ENCODE measurements at regions not wholly inside any gene's neighbourhood (a gene's known extent, or its start where the extent isn't known, plus 50 kb on each side); places are given as distances from the start of the nearest gene placed in this dataset.

- Histone ChIP-seq H3K27ac (no peak overlapping the region), H3K36me3 (no peaks in the 10 kb centered on the region), H3K9me3 (no peaks in the 10 kb centered on the region), H3K27me3 (peaks cover 0 to 47% of the 10 kb centered on the region in 2 donors), H3K4me3 (no peak overlapping the region), H3K4me1 (no peaks in the 10 kb centered on the region)
- TF ChIP-seq CTCF (IDR thresholded peaks at IDR 0.05), result no peak
- no peak for DNase-seq (ENCODE audit: low spot score in 2 of 2)
- intact Hi-C loops (cut with DNase I; ENCODE audit: low total_unique reads), result no loop called here
These were observed 160.1 kb downstream of the KIF26A start for GRCh38 chr14:104298458-104298857.

GRCh38 chr14:104299993-104300761 lies 161.8 kb downstream of the KIF26A start:
- TF ChIP-seq POLR2AphosphoS5 (IDR thresholded peaks at IDR 0.05) (no peak), CTCF (IDR thresholded peaks at IDR 0.05) (no peak), POLR2A (IDR thresholded peaks at IDR 0.05) (no peak)
- intact Hi-C loops (cut with DNase I; ENCODE audit: low total_unique reads), result no loop called here
- Histone ChIP-seq H3K27ac (peak overlapping the region in 1 of 2 donors; percentile 48), H3K27me3 (peaks cover 0 to 41% of the 10 kb centered on the region in 2 donors), H3K9me3 (no peaks in the 10 kb centered on the region), H3K36me3 (no peaks in the 10 kb centered on the region), H3K4me1 (no peaks in the 10 kb centered on the region), H3K4me3 (peak overlapping the region in 1 of 3 donors; percentile 28)
- no peak for DNase-seq (ENCODE audit: low spot score in 2 of 2)

- Histone ChIP-seq H3K9me3 (no peaks in the 10 kb centered on the region), H3K4me1 (no peaks in the 10 kb centered on the region), H3K36me3 (no peaks in the 10 kb centered on the region), H3K27ac (no peak overlapping the region), H3K27me3 (peaks cover 0 to 26% of the 10 kb centered on the region in 2 donors), H3K4me3 (no peak overlapping the region)
- TF ChIP-seq POLR2A (IDR thresholded peaks at IDR 0.05) (no peak), POLR2AphosphoS5 (IDR thresholded peaks at IDR 0.05) (no peak), CTCF (IDR thresholded peaks at IDR 0.05) (no peak)
- DNase-seq (ENCODE audit: low spot score in 2 of 2), result no peak
- intact Hi-C loops (cut with DNase I; ENCODE audit: low total_unique reads), result no loop called here
These were observed 163.5 kb downstream of the KIF26A start for GRCh38 chr14:104301731-104302460.

GRCh38 chr14:104302794-104303405 lies 164.5 kb downstream of the KIF26A start:
- intact Hi-C loops (cut with DNase I; ENCODE audit: low total_unique reads), result no loop called here
- DNase-seq (ENCODE audit: low spot score in 2 of 2), result no peak
- H3K4me3 ChIP-seq, result no peak overlapping the region
- no peaks in the 10 kb centered on the region for H3K36me3 ChIP-seq
- no peaks in the 10 kb centered on the region for H3K4me1 ChIP-seq
- H3K9me3 ChIP-seq, result no peaks in the 10 kb centered on the region
- TF ChIP-seq CTCF (IDR thresholded peaks at IDR 0.05), result no peak
- no peak for TF ChIP-seq POLR2AphosphoS5 (IDR thresholded peaks at IDR 0.05)
- TF ChIP-seq POLR2A (IDR thresholded peaks at IDR 0.05), result no peak
- H3K27me3 ChIP-seq, result peaks cover 0 to 20% of the 10 kb centered on the region in 2 donors
- H3K27ac ChIP-seq, result no peak overlapping the region

All from breast epithelium (tissue), 4 donors.